H7 (cell line): ENCODE measurements at regions not wholly inside any gene's neighbourhood (a gene's known extent, or its start where the extent isn't known, plus 50 kb on each side); places are given as distances from the start of the nearest gene placed in this dataset.
"Not testable (repeated sequence)": the region's sequence is repeated elsewhere in the genome, so short reads cannot be mapped to it uniquely, and the experiment has no call there.

Experiments used
- DNase-seq: peaks from one replicate; pipeline ENCODE4 v3.0.0; 2012
- H3K27me3 ChIP-seq: 2 replicates; pipeline ENCODE4 v1.6.0; 2011; ENCODE audit warnings: mild to moderate bottlenecking, low read length; ENCODE audit not compliant: control insufficient read depth, insufficient read depth
- H3K36me3 ChIP-seq: replicated peaks from 2 replicates; pipeline ENCODE4 v1.5.1; 2011; ENCODE audit warnings: low read length; ENCODE audit not compliant: control insufficient read depth, insufficient read depth
- H3K4me3 ChIP-seq: 2 replicates; pipeline ENCODE4 v1.5.1; 2011; ENCODE audit warnings: low read depth, mild to moderate bottlenecking, control low read depth, low read length, moderate library complexity; ENCODE audit not compliant: insufficient read depth

DNA sequence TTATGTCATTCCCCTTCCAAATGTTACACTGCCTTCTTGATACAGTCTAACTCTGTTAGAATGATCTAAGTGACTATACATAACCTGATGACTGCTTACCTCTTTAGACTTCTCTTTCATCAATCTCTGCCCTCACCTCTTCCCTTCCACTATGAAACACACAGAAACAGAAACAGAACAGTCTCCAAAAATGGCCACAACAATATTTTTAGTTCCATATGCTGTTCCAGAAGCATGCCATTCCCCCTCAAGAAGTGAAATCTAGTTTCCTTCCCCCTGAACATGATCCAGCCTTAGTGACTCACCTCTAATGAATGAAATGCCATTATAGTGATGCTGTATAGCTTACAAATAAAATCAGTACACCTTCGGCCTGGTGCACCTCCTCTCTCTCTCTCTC lies 229.3 kb upstream of the TENT5A start:
- DNase-seq = no peak
- Histone ChIP-seq H3K27me3 (no peaks in the 10 kb centered on the region), H3K4me3 (no peak overlapping the region), H3K36me3 (no peaks in the 10 kb centered on the region)

DNA sequence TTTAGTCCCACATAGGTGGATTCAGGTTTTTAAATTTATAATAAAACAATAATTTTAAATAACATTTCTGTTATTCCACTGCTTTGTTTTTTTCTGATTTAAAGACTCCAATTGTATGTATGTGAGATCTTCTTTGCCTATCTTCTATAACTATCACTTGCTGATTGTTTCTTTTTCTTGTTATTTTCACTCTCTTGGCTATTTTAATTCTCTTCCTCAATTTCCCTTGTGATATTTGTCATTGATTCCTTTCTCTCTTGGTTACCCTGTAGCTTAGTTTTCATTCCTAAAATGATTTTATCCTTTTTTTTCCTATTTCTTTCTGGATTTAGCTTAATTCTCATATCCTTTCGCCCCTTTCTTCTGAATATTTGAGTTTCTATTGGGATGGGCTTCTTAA lies 227.3 kb upstream of the TENT5A start:
- DNase-seq = no peak
- Histone ChIP-seq H3K36me3 (no peaks in the 10 kb centered on the region), H3K4me3 (no peak overlapping the region), H3K27me3 (no peaks in the 10 kb centered on the region)

- Histone ChIP-seq H3K27me3 (no peaks in the 10 kb centered on the region), H3K4me3 (no peak overlapping the region), H3K36me3 (no peaks in the 10 kb centered on the region)
- DNase-seq = no peak
Observed at GRCh38 chr6:81979329-81979728, 226.8 kb upstream of the TENT5A start.

GRCh38 chr6:81978230-81978629 lies 225.7 kb upstream of the TENT5A start:
- no peak for DNase-seq
- H3K36me3 ChIP-seq = no peaks in the 10 kb centered on the region
- H3K4me3 ChIP-seq = no peak overlapping the region
- no peaks in the 10 kb centered on the region for H3K27me3 ChIP-seq

- no peaks in the 10 kb centered on the region for H3K27me3 ChIP-seq
- DNase-seq = no peak
Observed at GRCh38 chr6:81977486-81977885, 225.0 kb upstream of the TENT5A start.

GRCh38 chr6:81969814-81970213 lies 217.3 kb upstream of the TENT5A start:
- H3K4me3 ChIP-seq = no peak overlapping the region
- H3K36me3 ChIP-seq = no peaks in the 10 kb centered on the region
- no peaks in the 10 kb centered on the region for H3K27me3 ChIP-seq
- peak; percentile 17 for DNase-seq

More at GRCh38 chr6:81977486-81977885, 225.0 kb upstream of the TENT5A start:
- H3K4me3 ChIP-seq = no peak overlapping the region
- no peaks in the 10 kb centered on the region for H3K36me3 ChIP-seq

DNA sequence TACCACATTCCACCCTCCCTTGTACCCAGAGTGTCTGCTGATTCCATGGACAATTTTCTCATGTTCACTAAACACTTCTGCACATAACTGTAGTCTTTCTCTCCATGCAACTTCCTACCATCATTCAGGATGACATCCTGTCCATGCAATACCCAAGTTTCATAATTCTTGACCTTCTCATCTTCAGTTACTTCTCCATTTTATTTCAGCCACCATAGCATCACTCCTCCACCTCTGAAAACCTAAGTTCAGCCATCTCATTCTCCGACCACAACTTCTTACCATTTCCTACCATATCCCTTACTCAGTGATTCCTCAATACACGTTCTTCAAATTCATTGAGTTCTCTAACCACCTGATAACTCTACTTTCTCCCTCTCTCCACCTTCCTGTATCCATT lies 216.5 kb upstream of the TENT5A start:
- no peaks in the 10 kb centered on the region for H3K27me3 ChIP-seq
- no peaks in the 10 kb centered on the region for H3K36me3 ChIP-seq
- no peak for DNase-seq

DNA sequence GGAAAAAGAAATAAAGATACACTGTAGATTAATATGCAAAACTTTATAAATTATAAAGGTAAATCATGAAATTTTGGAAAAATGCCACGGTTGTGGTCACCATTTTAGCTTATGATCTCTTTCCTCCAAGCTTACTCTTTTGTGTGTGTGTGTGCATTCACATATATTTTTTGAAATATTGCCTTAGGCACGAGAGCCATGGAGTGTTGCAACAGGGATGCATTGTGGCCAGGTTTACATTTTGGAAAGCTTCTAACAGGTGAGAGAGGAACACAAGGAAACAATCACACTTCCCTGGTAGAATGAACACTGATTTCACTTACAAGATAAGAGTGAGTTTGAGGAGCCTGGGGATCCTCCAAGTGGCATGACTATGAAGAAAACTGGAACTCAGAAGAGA lies 214.5 kb upstream of the TENT5A start:
- DNase-seq = no peak
- no peaks in the 10 kb centered on the region for H3K27me3 ChIP-seq
- no peaks in the 10 kb centered on the region for H3K36me3 ChIP-seq
- H3K4me3 ChIP-seq = no peak overlapping the region

More for the DNA sequence above, 216.5 kb upstream of the TENT5A start:
- no peak overlapping the region for H3K4me3 ChIP-seq

- DNase-seq = no peak
- Histone ChIP-seq H3K27me3 (no peaks in the 10 kb centered on the region), H3K4me3 (no peak overlapping the region), H3K36me3 (no peaks in the 10 kb centered on the region)
Observed at GRCh38 chr6:81962198-81962597, 209.7 kb upstream of the TENT5A start.

- no peak for DNase-seq
- H3K27me3 ChIP-seq = no peaks in the 10 kb centered on the region
- H3K4me3 ChIP-seq = no peak overlapping the region
- no peaks in the 10 kb centered on the region for H3K36me3 ChIP-seq
Observed at GRCh38 chr6:81950877-81951276, 198.4 kb upstream of the TENT5A start.

DNA sequence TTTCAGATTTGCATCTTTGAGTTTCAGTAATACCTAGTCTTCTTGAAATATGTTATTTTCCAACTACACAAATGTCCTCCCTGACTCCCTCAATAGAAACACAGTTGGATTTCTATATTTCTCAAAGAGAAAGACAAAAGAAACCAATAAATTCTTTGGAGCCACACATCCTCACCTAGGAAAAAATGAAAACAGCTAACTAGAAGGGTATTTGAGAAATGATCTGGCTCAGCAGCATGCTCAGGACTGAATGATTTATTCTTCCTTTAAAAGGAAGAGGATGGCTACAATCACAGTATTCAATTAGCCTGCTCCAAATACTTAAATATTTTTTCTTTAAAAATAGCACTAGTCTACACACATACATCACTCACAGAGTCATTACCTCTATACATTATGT lies 196.4 kb upstream of the TENT5A start:
- Histone ChIP-seq H3K27me3 (no peaks in the 10 kb centered on the region), H3K4me3 (no peak overlapping the region), H3K36me3 (no peaks in the 10 kb centered on the region)
- DNase-seq = no peak

DNA sequence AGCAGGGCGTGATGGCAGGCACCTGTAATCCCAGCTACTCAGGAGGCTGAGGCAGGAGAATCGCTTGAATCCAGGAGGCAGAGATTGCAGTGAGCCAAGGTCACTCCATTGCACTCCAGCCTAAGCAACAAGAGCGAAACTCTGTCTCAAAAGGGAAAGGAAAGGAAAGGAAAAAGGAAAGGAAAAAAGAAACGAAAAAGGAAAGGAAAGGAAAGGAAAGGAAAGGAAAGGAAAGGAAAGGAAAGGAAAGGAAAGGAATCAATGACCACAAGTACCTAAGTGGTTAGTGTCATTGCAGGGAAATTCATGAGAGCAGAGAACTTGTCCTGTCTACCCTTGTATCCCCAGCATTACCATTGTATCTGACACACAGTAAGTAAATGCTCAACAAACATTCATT lies 195.7 kb upstream of the TENT5A start:
- H3K4me3 ChIP-seq, H3K27me3 ChIP-seq, DNase-seq, H3K36me3 ChIP-seq: not testable (repeated sequence)

DNA sequence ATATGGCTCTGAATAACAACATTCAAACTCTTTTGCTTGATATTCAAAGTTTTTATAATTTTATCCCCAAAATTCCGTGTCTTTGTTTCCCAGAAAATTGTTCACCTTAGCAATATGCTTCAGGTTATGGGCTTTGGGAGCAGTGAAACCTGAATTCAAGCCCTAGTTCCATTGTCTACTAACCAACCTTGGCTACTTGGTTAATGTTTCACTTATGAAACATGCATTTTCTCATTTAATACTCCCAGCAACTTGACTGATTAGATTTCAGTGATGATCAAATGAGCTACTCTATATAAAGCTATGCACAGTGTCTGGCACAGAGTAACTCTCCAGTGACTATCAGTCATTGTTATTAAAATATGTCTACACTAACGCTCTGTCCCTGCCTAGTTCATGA lies 192.2 kb upstream of the TENT5A start:
- no peak overlapping the region for H3K4me3 ChIP-seq
- no peaks in the 10 kb centered on the region for H3K36me3 ChIP-seq
- DNase-seq = no peak
- H3K27me3 ChIP-seq = no peaks in the 10 kb centered on the region

DNA sequence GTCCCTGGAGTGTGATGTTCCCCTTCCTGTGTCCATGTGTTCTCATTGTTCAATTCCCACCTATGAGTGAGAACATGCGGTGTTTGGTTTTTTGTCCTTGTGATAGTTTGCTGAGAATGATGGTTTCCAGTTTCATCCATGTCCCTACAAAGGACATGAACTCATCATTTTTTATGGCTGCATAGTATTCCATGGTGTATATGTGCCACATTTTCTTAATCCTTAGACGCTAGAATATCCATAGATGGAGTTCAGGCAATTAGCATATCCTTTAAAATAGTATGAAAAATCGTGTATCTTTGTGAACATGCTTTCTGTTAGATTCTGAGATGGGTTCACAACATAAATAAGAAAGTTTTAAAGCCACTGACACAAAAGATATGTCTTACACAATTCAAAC lies 190.4 kb upstream of the TENT5A start:
- H3K36me3 ChIP-seq, H3K4me3 ChIP-seq, DNase-seq, H3K27me3 ChIP-seq: not testable (repeated sequence)

- DNase-seq = no peak
- H3K4me3 ChIP-seq = no peak overlapping the region
- no peaks in the 10 kb centered on the region for H3K36me3 ChIP-seq
- no peaks in the 10 kb centered on the region for H3K27me3 ChIP-seq
Observed at GRCh38 chr6:81942067-81942370, 189.5 kb upstream of the TENT5A start.

- Histone ChIP-seq H3K4me3 (no peak overlapping the region), H3K27me3 (no peaks in the 10 kb centered on the region), H3K36me3 (no peaks in the 10 kb centered on the region)
- DNase-seq = no peak
Observed at GRCh38 chr6:81940451-81940985, 188.0 kb upstream of the TENT5A start.
